ENCODE measurements at regions not wholly inside any gene's neighbourhood (a gene's known extent, or its start where the extent isn't known, plus 50 kb on each side); places are given as distances from the start of the nearest gene placed in this dataset.

GRCh38 chr17:72297326-72298115 lies 176.7 kb downstream of the SOX9 start:
- Histone ChIP-seq H2AFZ (ENCODE audit: low read depth, low read length) (no peak overlapping the region), H4K20me1 (replicated peaks; ENCODE audit: control insufficient read depth, extremely low read depth, insufficient read depth, low read length) (no peaks in the 10 kb centered on the region), H3K27me3 (ENCODE audit: control insufficient read depth in 2 of 2, insufficient read depth in 2 of 2, low read length in 2 of 2) (no peaks in the 10 kb centered on the region), H3K36me3 (ENCODE audit: control insufficient read depth in 2 of 2, extremely low read depth in 1 of 2, insufficient read depth in 2 of 2, low read length in 2 of 2) (no peaks in the 10 kb centered on the region), H3K79me2 (ENCODE audit: control insufficient read depth, insufficient read depth, low read length) (no peaks in the 10 kb centered on the region), H3K4me3 (replicated peaks in 1 of 3; ENCODE audit: insufficient read depth in 1 of 3, low read depth in 1 of 3, low read length in 3 of 3) (no peak overlapping the region), H3K4me1 (ENCODE audit: control insufficient read depth, extremely low read depth, insufficient read depth, low read length) (no peaks in the 10 kb centered on the region), H3K9me1 (replicated peaks; ENCODE audit: control insufficient read depth, extremely low read depth, insufficient read depth, low read length) (no peaks in the 10 kb centered on the region), H3K9ac (replicated peaks; ENCODE audit: extremely low read depth, insufficient read depth, low read length) (no peak overlapping the region), H3K4me2 (ENCODE audit: insufficient read depth, low read length) (no peak overlapping the region), H3K27ac (ENCODE audit: insufficient read depth, low read depth, low read length) (no peak overlapping the region), H3K9me3 (replicated peaks; ENCODE audit: control insufficient read depth, insufficient read depth, low read length) (peaks cover 6% of the 10 kb centered on the region)
- DNase-seq (ENCODE audit: low read depth, low spot score) (no peak), FAIRE-seq (no peak)
- intact Hi-C loops (cut with micrococcal nuclease): no loop called here
- ChIA-PET CTCF (interaction anchor here (1.2 kb wide), 1 partner anchor 20 kb away, joined by 3 read pairs; no protein-coding TSS in a partner anchor), POLR2A (no interaction called here)
- no peak for TF ChIP-seq EZH2 (IDR thresholded peaks at IDR 0.05; ENCODE audit: borderline replicate concordance, low read depth, low read length, severe bottlenecking)
- TF ChIP-seq POLR2A (IDR thresholded peaks at IDR 0.05; ENCODE audit: low read depth, low read length): no peak
- no peak for TF ChIP-seq JUN (IDR thresholded peaks at IDR 0.05; ENCODE audit: borderline replicate concordance, insufficient read depth, insufficient read length, low read depth)
- no peak for TF ChIP-seq MAX (IDR thresholded peaks at IDR 0.05; ENCODE audit: insufficient read depth, insufficient read length)
- TF ChIP-seq FOS (IDR thresholded peaks at IDR 0.05; ENCODE audit: borderline replicate concordance, insufficient read depth, low read length): no peak
- no peak for TF ChIP-seq POLR2AphosphoS5 (IDR thresholded peaks at IDR 0.05; ENCODE audit: insufficient read depth, low read depth, low read length)
- no TSS peak for BruUV-seq (replicated peaks)
- dilution Hi-C loops (cut with MboI; ENCODE audit: extremely low pct_ligation_motif_present, low sequenced_read_pairs): no loop called here

- Histone ChIP-seq H3K4me2 (ENCODE audit: insufficient read depth, low read length) (no peak overlapping the region), H4K20me1 (replicated peaks; ENCODE audit: control insufficient read depth, extremely low read depth, insufficient read depth, low read length) (no peaks in the 10 kb centered on the region), H3K9ac (replicated peaks; ENCODE audit: extremely low read depth, insufficient read depth, low read length) (no peak overlapping the region), H3K79me2 (ENCODE audit: control insufficient read depth, insufficient read depth, low read length) (no peaks in the 10 kb centered on the region), H3K9me3 (replicated peaks; ENCODE audit: control insufficient read depth, insufficient read depth, low read length) (peaks cover 5% of the 10 kb centered on the region), H3K27me3 (ENCODE audit: control insufficient read depth in 2 of 2, insufficient read depth in 2 of 2, low read length in 2 of 2) (no peaks in the 10 kb centered on the region), H2AFZ (ENCODE audit: low read depth, low read length) (no peak overlapping the region), H3K36me3 (ENCODE audit: control insufficient read depth in 2 of 2, extremely low read depth in 1 of 2, insufficient read depth in 2 of 2, low read length in 2 of 2) (no peaks in the 10 kb centered on the region), H3K4me1 (ENCODE audit: control insufficient read depth, extremely low read depth, insufficient read depth, low read length) (no peaks in the 10 kb centered on the region), H3K9me1 (replicated peaks; ENCODE audit: control insufficient read depth, extremely low read depth, insufficient read depth, low read length) (no peaks in the 10 kb centered on the region), H3K27ac (ENCODE audit: insufficient read depth, low read depth, low read length) (no peak overlapping the region), H3K4me3 (replicated peaks in 1 of 3; ENCODE audit: insufficient read depth in 1 of 3, low read depth in 1 of 3, low read length in 3 of 3) (no peak overlapping the region)
- TF ChIP-seq CTCF (IDR thresholded peaks at IDR 0.05; ENCODE audit: extremely low read depth in 1 of 2, insufficient read depth in 1 of 2, low read depth in 1 of 2, low read length in 2 of 2): no peak
- TF ChIP-seq POLR2A (IDR thresholded peaks at IDR 0.05; ENCODE audit: low read depth, low read length): no peak
- TF ChIP-seq JUN (IDR thresholded peaks at IDR 0.05; ENCODE audit: borderline replicate concordance, insufficient read depth, insufficient read length, low read depth): no peak
- TF ChIP-seq POLR2AphosphoS5 (IDR thresholded peaks at IDR 0.05; ENCODE audit: insufficient read depth, low read depth, low read length): no peak
- TF ChIP-seq FOS (IDR thresholded peaks at IDR 0.05; ENCODE audit: borderline replicate concordance, insufficient read depth, low read length): no peak
- TF ChIP-seq MYC (IDR thresholded peaks at IDR 0.05; ENCODE audit: low read depth, low read length): no peak
- no peak for TF ChIP-seq EZH2 (IDR thresholded peaks at IDR 0.05; ENCODE audit: borderline replicate concordance, low read depth, low read length, severe bottlenecking)
- no peak for TF ChIP-seq GATA2 (IDR thresholded peaks at IDR 0.05; ENCODE audit: insufficient read depth, insufficient read length, low read depth, low read length)
- TF ChIP-seq MAX (IDR thresholded peaks at IDR 0.05; ENCODE audit: insufficient read depth, insufficient read length): no peak
- dilution Hi-C loops (cut with MboI; ENCODE audit: extremely low pct_ligation_motif_present, low sequenced_read_pairs): no loop called here
- ChIA-PET CTCF (no interaction called here), POLR2A (no interaction called here)
- no peak for DNase-seq (ENCODE audit: low read depth, low spot score)
- no peak for FAIRE-seq
- intact Hi-C loops (cut with micrococcal nuclease): no loop called here
- no TSS peak for BruUV-seq (replicated peaks)
These were observed 178.3 kb downstream of the SOX9 start for GRCh38 chr17:72299100-72299499.
